ENCODE measurements at regions not wholly inside any gene's neighbourhood (a gene's known extent, or its start where the extent isn't known, plus 50 kb on each side); places are given as distances from the start of the nearest gene placed in this dataset.
A peak's percentile ranks its signal among the peaks of the same experiment; 100 is the strongest.

DNA sequence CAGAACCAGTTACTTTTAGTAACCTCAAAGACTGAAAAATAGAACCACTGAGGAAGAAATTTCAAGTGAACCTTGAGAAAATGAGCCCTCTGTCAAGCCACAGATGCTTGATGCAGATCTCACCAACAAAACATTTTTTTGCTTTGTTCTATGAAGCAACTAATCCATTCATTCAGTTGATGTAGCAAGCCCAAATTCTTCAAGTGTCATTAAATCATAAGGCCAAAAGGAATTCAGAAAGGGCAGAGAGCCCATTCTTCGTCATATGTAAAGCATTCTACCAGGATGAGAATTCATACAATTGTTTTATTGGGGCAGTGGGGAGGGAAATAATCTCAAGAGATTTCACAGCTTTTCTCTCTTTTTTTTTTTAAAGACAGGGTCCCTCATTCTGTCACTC is 218.0 kb upstream of the RGS6 start:
- Histone ChIP-seq H3K27ac (ENCODE audit: low read depth, low read length, poor library complexity, severe bottlenecking) (no peak overlapping the region), H3K9me2 (ENCODE audit: insufficient read depth, low read length) (no peaks in the 10 kb centered on the region), H3K4me2 (ENCODE audit: low read length) (no peak overlapping the region), H3K36me3 (ENCODE audit: insufficient read depth, low read length) (peaks cover 39% of the 10 kb centered on the region), H3K4me3 (ENCODE audit: low read depth, low read length, poor library complexity, severe bottlenecking) (no peak overlapping the region), H3K79me2 (ENCODE audit: insufficient read depth, low read depth, low read length) (no peaks in the 10 kb centered on the region), H2AFZ (ENCODE audit: low read length) (no peak overlapping the region), H3K4me1 (ENCODE audit: insufficient read depth, low read length, poor library complexity, severe bottlenecking) (no peaks in the 10 kb centered on the region), H3K9me3 (ENCODE audit: low read length) (no peaks in the 10 kb centered on the region), H4K20me1 (ENCODE audit: insufficient read depth, low read length) (no peaks in the 10 kb centered on the region)
- no peak for TF ChIP-seq EZH2phosphoT487 (IDR thresholded peaks at IDR 0.05; ENCODE audit: borderline replicate concordance, low read depth, low read length)
- no peak for TF ChIP-seq CTCF (conservative IDR thresholded peaks at IDR 0.05; ENCODE audit: low read length)
- intact Hi-C loops (cut with micrococcal nuclease; ENCODE audit: unreplicated experiment), result no loop called here
- DNase-seq (ENCODE audit: low spot score), result no peak
- no TSS peak for BruUV-seq (replicated peaks)
- CTCF ChIA-PET (ENCODE audit: unreplicated experiment), result no interaction called here
- POLR2A ChIA-PET, result no interaction called here

DNA sequence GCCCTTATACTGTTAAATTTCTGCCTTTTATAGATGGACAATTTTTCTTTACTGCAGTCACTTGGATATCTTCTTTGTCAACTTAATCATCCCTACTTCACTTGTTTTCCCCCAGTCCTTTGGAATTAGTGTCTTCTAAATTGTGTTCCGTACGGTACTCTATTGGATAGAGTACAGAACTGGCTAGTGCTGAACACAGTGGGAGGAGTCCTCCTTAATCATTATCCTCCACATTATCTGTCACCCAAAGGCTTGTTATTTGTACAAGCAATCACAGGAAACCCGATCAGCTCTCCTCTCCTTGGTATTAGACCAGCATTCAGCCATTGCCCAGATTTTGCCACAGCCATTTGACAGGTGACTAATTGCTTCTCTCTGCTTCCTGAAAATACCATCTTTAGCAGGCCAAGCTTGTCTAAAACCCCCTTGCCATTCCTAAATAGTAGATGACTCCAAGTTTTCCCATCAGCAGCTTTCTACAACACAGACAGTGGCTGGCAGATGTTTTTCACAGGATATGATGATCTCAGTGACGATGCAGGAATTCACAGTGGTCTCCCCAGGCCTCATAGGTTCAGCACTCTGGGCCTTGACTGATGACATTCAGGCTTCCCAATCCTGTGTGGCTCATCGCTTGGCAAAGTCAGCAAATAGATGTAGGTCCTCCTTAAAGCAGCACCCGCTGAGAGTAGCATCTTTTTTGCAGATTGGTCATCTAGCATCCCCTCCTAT is 216.0 kb upstream of the RGS6 start:
- CTCF ChIA-PET (ENCODE audit: unreplicated experiment), result no interaction called here
- no peak overlapping the region for H2AFZ ChIP-seq (ENCODE audit: low read length)
- intact Hi-C loops (cut with micrococcal nuclease; ENCODE audit: unreplicated experiment), result no loop called here
- H3K4me1 ChIP-seq (ENCODE audit: insufficient read depth, low read length, poor library complexity, severe bottlenecking), result no peaks in the 10 kb centered on the region
- no peaks in the 10 kb centered on the region for H4K20me1 ChIP-seq (ENCODE audit: insufficient read depth, low read length)
- no peaks in the 10 kb centered on the region for H3K9me3 ChIP-seq (ENCODE audit: low read length)
- TF ChIP-seq EZH2phosphoT487 (IDR thresholded peaks at IDR 0.05; ENCODE audit: borderline replicate concordance, low read depth, low read length), result no peak
- TF ChIP-seq CTCF (conservative IDR thresholded peaks at IDR 0.05; ENCODE audit: low read length), result no peak
- H3K4me2 ChIP-seq (ENCODE audit: low read length), result no peak overlapping the region
- no peak overlapping the region for H3K4me3 ChIP-seq (ENCODE audit: low read depth, low read length, poor library complexity, severe bottlenecking)
- DNase-seq (ENCODE audit: low spot score), result no peak
- no peaks in the 10 kb centered on the region for H3K9me2 ChIP-seq (ENCODE audit: insufficient read depth, low read length)
- BruUV-seq (replicated peaks), result no TSS peak
- H3K27ac ChIP-seq (ENCODE audit: low read depth, low read length, poor library complexity, severe bottlenecking), result no peak overlapping the region
- H3K36me3 ChIP-seq (ENCODE audit: insufficient read depth, low read length), result peaks cover 30% of the 10 kb centered on the region
- POLR2A ChIA-PET, result interaction anchor here (1.2 kb wide), 1 partner anchor 46 kb away, joined by 4 read pairs; no protein-coding TSS in a partner anchor
- H3K79me2 ChIP-seq (ENCODE audit: insufficient read depth, low read depth, low read length), result no peaks in the 10 kb centered on the region

- peak; percentile 30 for DNase-seq (ENCODE audit: low spot score)
- Histone ChIP-seq H3K36me3 (ENCODE audit: insufficient read depth, low read length) (peaks cover 38% of the 10 kb centered on the region), H3K27ac (ENCODE audit: low read depth, low read length, poor library complexity, severe bottlenecking) (no peak overlapping the region), H3K79me2 (ENCODE audit: insufficient read depth, low read depth, low read length) (no peaks in the 10 kb centered on the region), H3K4me1 (ENCODE audit: insufficient read depth, low read length, poor library complexity, severe bottlenecking) (no peaks in the 10 kb centered on the region), H3K9me2 (ENCODE audit: insufficient read depth, low read length) (no peaks in the 10 kb centered on the region), H3K9me3 (ENCODE audit: low read length) (no peaks in the 10 kb centered on the region), H3K4me3 (ENCODE audit: low read depth, low read length, poor library complexity, severe bottlenecking) (no peak overlapping the region), H2AFZ (ENCODE audit: low read length) (no peak overlapping the region), H4K20me1 (ENCODE audit: insufficient read depth, low read length) (no peaks in the 10 kb centered on the region), H3K4me2 (ENCODE audit: low read length) (no peak overlapping the region)
- POLR2A ChIA-PET, result no interaction called here
- intact Hi-C loops (cut with micrococcal nuclease; ENCODE audit: unreplicated experiment), result no loop called here
- TF ChIP-seq EZH2phosphoT487 (IDR thresholded peaks at IDR 0.05; ENCODE audit: borderline replicate concordance, low read depth, low read length) (no peak), CTCF (conservative IDR thresholded peaks at IDR 0.05; ENCODE audit: low read length) (peak; percentile 76)
- BruUV-seq (replicated peaks), result no TSS peak
- CTCF ChIA-PET (ENCODE audit: unreplicated experiment), result no interaction called here
Observed at GRCh38 chr14:71720978-71721624, 211.1 kb upstream of the RGS6 start.
